B cell (primary cell): ENCODE measurements at regions not wholly inside any gene's neighbourhood (a gene's known extent, or its start where the extent isn't known, plus 50 kb on each side); places are given as distances from the start of the nearest gene placed in this dataset.

ENCODE experiments used
- ATAC-seq: fragments of 200-7000 bp; cut with Tn5 transposase; one replicate; pipeline ENCODE4 v1.10.0; 2021; ENCODE audit warnings: low read depth, mild to moderate bottlenecking, moderate number of reproducible peaks, moderate library complexity
- CTCF ChIA-PET: fragments of 350-600 bp; sonication (Branson Sonifier 250); formaldehyde crosslinking; loops from one replicate; lab custom pipeline; 2021; ENCODE audit warnings: antibody characterized with exemption, inconsistent platforms; lab: Charles Lee
- POLR2A ChIA-PET: fragments of 350-600 bp; sonication (Branson Sonifier 250); formaldehyde crosslinking; loops from one replicate; lab custom pipeline; 2021; ENCODE audit warnings: antibody characterized with exemption; lab: Charles Lee
- DNase-seq: peaks from one replicate; pipeline ENCODE4 v3.0.0; 2013
- H2AFZ ChIP-seq: 2 replicates; pipeline ENCODE4 v1.6.1; 2012; ENCODE audit warnings: mild to moderate bottlenecking, low read depth, low read length; ENCODE audit not compliant: insufficient read depth, poor library complexity, severe bottlenecking
- H3K27ac ChIP-seq, 2 donors: 1 replicate in 1 of 2; 2 replicates in 1 of 2; pipeline ENCODE4 v1.5.1; 2012 to 2013; ENCODE audit warnings: low read length in 2 of 2, mild to moderate bottlenecking in 2 of 2, moderate library complexity in 1 of 2
- H3K27me3 ChIP-seq, 4 experiments: fragments of 200-600 bp in 1 of 4; sonication (generic) in 1 of 4; replicated peaks in 1 of 4; 1 replicate in 2 of 4; 2 replicates in 2 of 4; pipeline versions ENCODE4 v1.6.1 to v1.7.0; 2013 to 2016; ENCODE audit warnings: low read length in 3 of 4, mild to moderate bottlenecking in 2 of 4, mixed read lengths in 1 of 4, moderate library complexity in 1 of 4; ENCODE audit not compliant: insufficient read depth in 4 of 4, control insufficient read depth in 3 of 4; ENCODE audit errors: control extremely low read depth in 1 of 4
- H3K36me3 ChIP-seq, 2 experiments: replicated peaks in 1 of 2; 1 replicate in 1 of 2; 2 replicates in 1 of 2; pipeline versions ENCODE4 v1.6.1 to v1.7.1; 2013; ENCODE audit warnings: low read length in 1 of 2; ENCODE audit not compliant: insufficient read depth in 2 of 2, control insufficient read depth in 1 of 2; ENCODE audit errors: control extremely low read depth in 1 of 2, extremely low read depth in 1 of 2
- H3K4me1 ChIP-seq, 2 donors: fragments of 200-600 bp in 1 of 2; sonication (generic) in 1 of 2; 1 replicate in 1 of 2; 2 replicates in 1 of 2; pipeline versions ENCODE4 v1.5.1 to v1.6.1; 2013 to 2017; ENCODE audit warnings: low read length in 2 of 2; ENCODE audit not compliant: control insufficient read depth in 2 of 2, insufficient read depth in 2 of 2
- H3K4me2 ChIP-seq: replicated peaks from 2 replicates; pipeline ENCODE3; 2012; ENCODE audit warnings: mild to moderate bottlenecking, low read depth, low read length; ENCODE audit not compliant: poor library complexity, severe bottlenecking
- H3K4me3 ChIP-seq, 5 experiments: fragments of 200-600 bp in 1 of 5; sonication (generic) in 1 of 5; 1 replicate in 3 of 5; 2 replicates in 2 of 5; pipeline versions ENCODE4 v1.5.1 to v1.7.0; 2011 to 2016; ENCODE audit warnings: low read length in 4 of 5, mild to moderate bottlenecking in 4 of 5, low read depth in 2 of 5, control low read depth in 1 of 5, moderate library complexity in 1 of 5; ENCODE audit not compliant: insufficient read depth in 1 of 5; ENCODE audit errors: control extremely low read depth in 1 of 5, extremely low read depth in 1 of 5
- H3K79me2 ChIP-seq: fragments of 200-600 bp; sonication (generic); one replicate; pipeline ENCODE4 v1.6.0; 2016; ENCODE audit warnings: low read length; ENCODE audit not compliant: control insufficient read depth, insufficient read depth
- H3K9ac ChIP-seq: fragments of 200-600 bp; sonication (generic); 2 replicates; pipeline ENCODE4 v1.6.1; 2017; ENCODE audit warnings: mild to moderate bottlenecking, low read length, moderate library complexity
- H3K9me3 ChIP-seq, 3 donors: one replicate each; pipeline versions ENCODE4 v1.6.1 to v1.7.1; 2013; ENCODE audit warnings: low read length in 2 of 3; ENCODE audit not compliant: control insufficient read depth in 2 of 3, insufficient read depth in 1 of 3; ENCODE audit errors: control extremely low read depth in 1 of 3
- H4K20me1 ChIP-seq: 2 replicates; pipeline ENCODE4 v1.6.0; 2012; ENCODE audit warnings: mild to moderate bottlenecking, low read length; ENCODE audit not compliant: insufficient read depth, control insufficient read depth, poor library complexity, severe bottlenecking
- H3K27ac Mint-ChIP-seq: one replicate; pipeline ENCODE4 v1.8.0; 2021; ENCODE audit warnings: mixed read lengths
- H3K27me3 Mint-ChIP-seq: one replicate; pipeline ENCODE4 v1.8.0; 2021; ENCODE audit warnings: mixed read lengths
- H3K4me1 Mint-ChIP-seq: one replicate; pipeline ENCODE4 v1.8.0; 2021; ENCODE audit warnings: mixed read lengths
- H3K4me3 Mint-ChIP-seq: one replicate; pipeline ENCODE4 v1.8.0; 2021; ENCODE audit warnings: mixed read lengths
- H3K9me3 Mint-ChIP-seq: one replicate; pipeline ENCODE4 v1.8.0; 2022; ENCODE audit warnings: mixed read lengths; ENCODE audit not compliant: insufficient read depth
- EZH2 ChIP-seq: IDR thresholded peaks from 2 replicates; pipeline ENCODE4 v1.6.1; 2012; ENCODE audit warnings: borderline replicate concordance, low read depth, mild to moderate bottlenecking, moderate library complexity, low read length; ENCODE audit not compliant: insufficient read depth, poor library complexity, severe bottlenecking
- WGBS: methylation state at CpG from one replicate; pipeline ENCODE4 v1.1.5; 2013; ENCODE audit warnings: missing lambda C conversion rate; ENCODE audit not compliant: insufficient coverage; 5-methylcytosine and 5-hydroxymethylcytosine counted together
- intact Hi-C: fragments of 100-400 bp; cut with micrococcal nuclease; formaldehyde crosslinking; loops from one replicate; pipeline ENCODE4 v1.10.0; 2022
- TF ChIP-seq, protein P1 (sequence below): fragments of 200-600 bp; IDR thresholded peaks from one replicate; pipeline ENCODE4 v1.8.0; 2022; ENCODE audit warnings: antibody characterized with exemption, mild to moderate bottlenecking

DNA sequence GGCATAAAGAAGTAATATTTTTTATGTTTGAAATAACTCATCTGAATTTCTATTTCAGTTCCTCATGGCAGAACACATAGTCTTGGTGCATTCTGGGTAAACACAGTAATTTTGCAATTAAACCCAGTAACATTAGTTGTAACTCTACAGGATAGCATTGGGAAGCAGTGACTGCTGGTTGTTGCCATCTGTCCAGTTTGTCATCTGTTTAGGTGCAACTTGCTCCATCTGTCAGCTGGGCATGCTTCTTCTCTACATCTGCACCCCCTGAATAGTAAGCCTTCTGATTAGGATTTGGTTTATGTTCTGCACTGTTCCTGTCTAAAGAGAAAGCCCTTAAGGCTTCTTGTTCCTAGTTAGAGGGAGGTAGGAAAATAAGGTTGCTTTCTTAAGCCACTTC lies 63.5 kb upstream of the CSNK1A1L start:
- H3K79me2 ChIP-seq = no peaks in the 10 kb centered on the region
- intact Hi-C loops = no loop called here
- H3K4me1 ChIP-seq = no peaks in the 10 kb centered on the region
- H3K4me3 ChIP-seq = no peak overlapping the region
- H3K36me3 ChIP-seq = no peaks in the 10 kb centered on the region
- DNase-seq (no peak), ATAC-seq (no peak)
- no peak overlapping the region for H2AFZ ChIP-seq
- ChIA-PET POLR2A (no interaction called here), CTCF (no interaction called here)
- H3K27ac Mint-ChIP-seq = no peak overlapping the region
- no peak overlapping the region for H3K9ac ChIP-seq
- H3K4me1 Mint-ChIP-seq = no peaks in the 10 kb centered on the region
- no peak overlapping the region for H3K4me2 ChIP-seq
- no peak overlapping the region for H3K27ac ChIP-seq
- no peak for TF ChIP-seq EZH2
- TF ChIP-seq, protein P1, sequence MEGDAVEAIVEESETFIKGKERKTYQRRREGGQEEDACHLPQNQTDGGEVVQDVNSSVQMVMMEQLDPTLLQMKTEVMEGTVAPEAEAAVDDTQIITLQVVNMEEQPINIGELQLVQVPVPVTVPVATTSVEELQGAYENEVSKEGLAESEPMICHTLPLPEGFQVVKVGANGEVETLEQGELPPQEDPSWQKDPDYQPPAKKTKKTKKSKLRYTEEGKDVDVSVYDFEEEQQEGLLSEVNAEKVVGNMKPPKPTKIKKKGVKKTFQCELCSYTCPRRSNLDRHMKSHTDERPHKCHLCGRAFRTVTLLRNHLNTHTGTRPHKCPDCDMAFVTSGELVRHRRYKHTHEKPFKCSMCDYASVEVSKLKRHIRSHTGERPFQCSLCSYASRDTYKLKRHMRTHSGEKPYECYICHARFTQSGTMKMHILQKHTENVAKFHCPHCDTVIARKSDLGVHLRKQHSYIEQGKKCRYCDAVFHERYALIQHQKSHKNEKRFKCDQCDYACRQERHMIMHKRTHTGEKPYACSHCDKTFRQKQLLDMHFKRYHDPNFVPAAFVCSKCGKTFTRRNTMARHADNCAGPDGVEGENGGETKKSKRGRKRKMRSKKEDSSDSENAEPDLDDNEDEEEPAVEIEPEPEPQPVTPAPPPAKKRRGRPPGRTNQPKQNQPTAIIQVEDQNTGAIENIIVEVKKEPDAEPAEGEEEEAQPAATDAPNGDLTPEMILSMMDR = no peak
- H3K9me3 ChIP-seq = peaks cover 0 to 2% (median 0%) of the 10 kb centered on the region in 3 donors
- H3K9me3 Mint-ChIP-seq = no peaks in the 10 kb centered on the region
- H3K27me3 Mint-ChIP-seq = no peaks in the 10 kb centered on the region
- H4K20me1 ChIP-seq = no peaks in the 10 kb centered on the region
- H3K4me3 Mint-ChIP-seq = no peak overlapping the region
- no peaks in the 10 kb centered on the region for H3K27me3 ChIP-seq

DNA sequence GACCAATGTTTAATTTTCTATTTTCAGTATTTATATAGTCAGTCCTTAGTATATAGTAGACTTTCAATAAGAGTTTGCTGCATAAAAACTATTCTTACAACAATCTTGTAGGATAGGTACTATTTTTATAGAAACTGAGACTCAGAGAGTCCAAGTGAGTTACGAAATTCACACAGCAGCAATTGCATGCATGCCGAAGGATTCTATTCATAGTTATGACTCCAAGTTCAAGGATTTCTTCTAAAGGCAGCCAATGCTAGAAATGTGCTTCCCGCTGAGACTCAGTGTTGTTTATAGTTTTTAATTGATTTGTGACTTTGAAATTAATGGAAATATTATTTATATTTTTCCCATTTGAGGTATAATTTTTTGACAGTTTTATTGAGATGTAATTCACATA lies 62.7 kb upstream of the CSNK1A1L start:
- ATAC-seq (no peak), DNase-seq (no peak)
- CTCF ChIA-PET = no interaction called here
- H3K4me2 ChIP-seq = no peak overlapping the region
- no peak for TF ChIP-seq EZH2
- TF ChIP-seq, protein P1 = no peak
- Mint-ChIP-seq H3K9me3 (no peaks in the 10 kb centered on the region), H3K27ac (no peak overlapping the region), H3K27me3 (no peaks in the 10 kb centered on the region), H3K4me3 (no peak overlapping the region), H3K4me1 (no peaks in the 10 kb centered on the region)
- H3K79me2 ChIP-seq = no peaks in the 10 kb centered on the region
- no peaks in the 10 kb centered on the region for H3K27me3 ChIP-seq
- H3K36me3 ChIP-seq = no peaks in the 10 kb centered on the region
- H3K9ac ChIP-seq = no peak overlapping the region
- H3K9me3 ChIP-seq = peaks cover 0 to 2% (median 0%) of the 10 kb centered on the region in 3 donors
- POLR2A ChIA-PET = no interaction called here
- no peak overlapping the region for H3K27ac ChIP-seq
- no peak overlapping the region for H3K4me3 ChIP-seq
- intact Hi-C loops = no loop called here
- WGBS = no CpG with 5 or more reads among the region's 3 CpGs
- no peaks in the 10 kb centered on the region for H4K20me1 ChIP-seq
- no peak overlapping the region for H2AFZ ChIP-seq
- no peaks in the 10 kb centered on the region for H3K4me1 ChIP-seq
